HG02884 (cell line): ENCODE measurements at regions not wholly inside any gene's neighbourhood (a gene's known extent, or its start where the extent isn't known, plus 50 kb on each side); places are given as distances from the start of the nearest gene placed in this dataset.

Source experiments
- ATAC-seq: cut with Tn5 transposase; IDR thresholded peaks from one replicate; pipeline ENCODE4 v1.9.1; 2021; ENCODE audit warnings: mild to moderate bottlenecking, moderate library complexity; ENCODE audit not compliant: unreplicated experiment

- no peak for ATAC-seq
Observed at GRCh38 chr16:62256406-62256805, 220.2 kb upstream of the CDH8 start.

- ATAC-seq: no peak
Observed at GRCh38 chr16:62254847-62255246, 218.6 kb upstream of the CDH8 start.

GRCh38 chr16:62254372-62254771, 218.1 kb upstream of the CDH8 start:
- no peak for ATAC-seq

- no peak for ATAC-seq
Observed at GRCh38 chr16:62253966-62254365, 217.7 kb upstream of the CDH8 start.

GRCh38 chr16:62249069-62249468, 212.8 kb upstream of the CDH8 start:
- ATAC-seq: no peak

- ATAC-seq: no peak
Observed at GRCh38 chr16:62240722-62241121, 204.5 kb upstream of the CDH8 start.

GRCh38 chr16:62225675-62226074, 189.4 kb upstream of the CDH8 start:
- ATAC-seq: peak; percentile 84

GRCh38 chr16:62224646-62225209, 188.5 kb upstream of the CDH8 start:
- no peak for ATAC-seq

- ATAC-seq: no peak
Observed at GRCh38 chr16:62216837-62217236, 180.6 kb upstream of the CDH8 start.

GRCh38 chr16:62213763-62214162, 177.5 kb upstream of the CDH8 start:
- ATAC-seq: no peak

GRCh38 chr16:62208934-62209333, 172.7 kb upstream of the CDH8 start:
- ATAC-seq: no peak

GRCh38 chr16:62205459-62205858, 169.2 kb upstream of the CDH8 start:
- ATAC-seq: no peak

GRCh38 chr16:62201911-62202310, 165.7 kb upstream of the CDH8 start:
- no peak for ATAC-seq

GRCh38 chr16:62194828-62195227, 158.6 kb upstream of the CDH8 start:
- no peak for ATAC-seq

GRCh38 chr16:62190426-62190825, 154.2 kb upstream of the CDH8 start:
- no peak for ATAC-seq

- no peak for ATAC-seq
Observed at GRCh38 chr16:62177351-62178203, 141.3 kb upstream of the CDH8 start.

GRCh38 chr16:62170642-62171041, 134.4 kb upstream of the CDH8 start:
- ATAC-seq: no peak

- ATAC-seq: no peak
Observed at GRCh38 chr16:62167551-62167950, 131.3 kb upstream of the CDH8 start.

GRCh38 chr16:62157544-62157943, 121.3 kb upstream of the CDH8 start:
- ATAC-seq: no peak

GRCh38 chr16:62156971-62157370, 120.7 kb upstream of the CDH8 start:
- no peak for ATAC-seq

GRCh38 chr16:62149631-62150030, 113.4 kb upstream of the CDH8 start:
- ATAC-seq: no peak

GRCh38 chr16:62137996-62138395, 101.8 kb upstream of the CDH8 start:
- ATAC-seq: no peak

- no peak for ATAC-seq
Observed at GRCh38 chr16:62135911-62136310, 99.7 kb upstream of the CDH8 start.
